Superior temporal gyrus (tissue), 1 donor: ENCODE measurements at regions not wholly inside any gene's neighbourhood (a gene's known extent, or its start where the extent isn't known, plus 50 kb on each side); places are given as distances from the start of the nearest gene placed in this dataset.

Source experiments
- DNase-seq: peaks from one replicate; pipeline ENCODE4 v3.0.0-alpha.2; 2016; ENCODE audit errors: extremely low spot score

DNA sequence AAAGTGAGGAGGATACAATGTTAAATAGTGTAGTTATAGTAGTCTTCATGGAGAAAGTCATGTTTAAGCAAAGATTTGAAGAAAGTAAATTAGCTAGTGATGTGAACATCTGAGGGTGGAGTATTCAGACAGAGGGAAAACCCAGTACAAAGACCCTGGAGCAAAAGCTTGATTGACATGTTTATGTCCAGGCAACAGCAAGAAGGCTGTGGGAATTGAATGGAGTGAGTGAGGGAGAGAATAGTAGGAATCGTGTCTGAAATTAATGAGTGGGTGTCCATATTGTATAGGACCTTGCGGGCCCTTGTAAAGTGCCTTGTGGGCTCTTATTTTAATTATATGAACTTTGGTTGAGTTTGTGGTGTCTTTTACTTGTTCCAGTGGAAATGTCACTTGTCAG, 424.1 kb upstream of the KIRREL3 start:
- no peak for DNase-seq

DNA sequence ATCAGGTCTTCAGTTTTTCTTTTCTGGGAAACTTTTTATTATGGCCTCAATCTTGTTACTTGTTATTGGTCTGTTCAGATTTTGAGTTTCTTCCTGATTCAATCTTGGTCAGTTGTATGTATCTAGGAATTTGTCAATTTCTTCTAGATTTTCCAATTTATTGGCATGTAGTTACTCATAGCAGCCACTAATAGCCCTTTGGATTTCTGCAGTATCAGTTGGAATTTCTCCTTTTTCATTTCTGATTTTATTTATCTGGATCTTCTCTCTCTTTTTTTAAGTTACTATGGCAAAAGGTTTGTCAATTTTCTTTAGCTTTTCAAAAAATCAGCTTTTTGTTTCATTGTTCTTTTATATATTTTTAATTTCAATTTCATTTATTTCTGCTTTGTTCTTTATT, 419.6 kb upstream of the KIRREL3 start:
- DNase-seq, result no peak

DNA sequence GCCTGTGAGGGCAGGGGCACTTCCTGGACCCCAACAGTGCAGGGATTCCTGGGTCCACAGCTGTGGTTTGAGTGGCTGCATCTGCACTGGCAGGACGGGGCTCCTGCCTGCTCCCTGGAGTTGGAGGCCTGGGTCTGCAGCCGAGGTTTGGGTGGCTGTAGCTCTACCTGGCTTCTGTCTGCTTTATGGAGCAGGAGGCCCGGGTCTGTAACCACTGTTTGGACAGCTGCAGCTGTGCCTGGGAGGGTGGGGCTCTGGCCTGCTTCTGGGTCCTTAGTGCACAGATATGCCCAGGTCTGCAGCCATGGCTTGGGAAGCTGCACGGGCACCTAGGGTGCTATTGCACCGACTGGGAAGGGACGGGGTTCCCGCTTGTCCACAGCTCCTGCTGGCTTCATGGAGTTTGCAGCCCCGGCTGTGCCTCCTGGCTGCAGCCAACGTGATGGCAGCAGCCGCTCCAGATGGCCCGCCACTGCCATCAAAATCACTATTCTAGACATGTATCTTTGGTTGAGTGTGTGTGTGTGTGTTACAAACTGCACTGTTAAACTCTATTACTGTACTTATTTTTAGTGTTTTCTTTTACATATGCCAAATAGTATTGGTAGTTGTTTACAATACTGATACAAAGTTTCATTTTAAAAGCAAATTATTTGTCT, 412.3 kb upstream of the KIRREL3 start:
- no peak for DNase-seq

DNA sequence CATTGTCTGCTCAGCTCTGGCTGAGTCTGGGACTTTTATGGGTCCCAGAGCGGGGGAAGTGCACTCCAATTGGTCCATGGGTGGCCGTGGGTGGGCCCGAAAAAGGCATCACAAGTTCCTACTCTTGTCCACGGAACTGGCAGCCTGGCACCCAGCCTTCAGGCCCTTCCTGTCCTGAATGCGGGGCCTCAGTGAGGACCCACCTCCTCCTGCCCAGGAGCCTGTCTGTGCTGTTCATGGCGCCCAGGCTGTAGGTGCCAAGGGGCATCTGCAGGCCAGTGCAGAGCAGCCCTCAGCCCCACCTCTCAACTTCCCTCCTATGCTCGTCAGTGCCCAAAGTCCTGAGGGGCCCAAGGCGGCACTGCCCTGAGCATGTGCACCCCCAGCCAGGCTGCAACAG, 411.7 kb upstream of the KIRREL3 start:
- DNase-seq, result no peak

DNA sequence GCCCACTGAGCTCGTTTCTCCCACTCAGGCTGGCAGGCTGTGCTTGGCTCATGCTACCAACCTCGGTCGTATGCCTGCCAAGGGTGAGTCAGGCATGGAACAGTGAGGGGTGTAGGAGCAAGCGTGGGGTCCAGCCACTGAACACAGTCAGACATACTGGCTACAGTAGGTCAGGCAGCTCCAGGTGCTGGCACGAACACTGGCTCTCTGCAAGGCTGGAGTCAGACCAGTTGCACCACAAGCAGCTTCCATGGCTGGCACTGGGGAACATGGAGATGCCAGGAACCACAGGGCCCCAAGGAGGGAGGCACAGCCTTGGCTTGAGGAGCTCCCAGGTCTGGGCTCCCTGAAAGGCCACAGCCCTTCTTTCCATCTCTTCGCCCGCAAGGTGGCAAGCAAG, 410.7 kb upstream of the KIRREL3 start:
- no peak for DNase-seq

DNA sequence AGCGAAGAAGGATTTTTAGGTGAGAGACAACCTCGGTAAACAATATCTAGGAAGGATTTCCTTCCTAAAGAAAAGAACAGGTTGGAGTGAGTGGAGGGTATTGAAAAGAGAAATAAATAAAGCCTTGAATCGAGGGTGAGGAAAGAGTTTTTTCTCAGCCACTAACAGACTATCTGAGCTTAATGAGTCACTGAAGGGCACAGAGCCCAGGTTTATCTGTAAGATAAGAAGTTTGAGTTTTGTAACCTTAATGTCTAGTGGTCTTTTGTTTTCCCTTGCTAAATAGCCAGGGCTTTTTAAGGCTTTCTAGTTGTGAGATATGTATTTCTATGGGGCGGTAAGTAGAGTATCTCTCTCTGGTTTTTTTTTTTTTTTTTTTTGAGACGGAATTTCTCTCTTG, 394.5 kb upstream of the KIRREL3 start:
- DNase-seq, result no peak

DNA sequence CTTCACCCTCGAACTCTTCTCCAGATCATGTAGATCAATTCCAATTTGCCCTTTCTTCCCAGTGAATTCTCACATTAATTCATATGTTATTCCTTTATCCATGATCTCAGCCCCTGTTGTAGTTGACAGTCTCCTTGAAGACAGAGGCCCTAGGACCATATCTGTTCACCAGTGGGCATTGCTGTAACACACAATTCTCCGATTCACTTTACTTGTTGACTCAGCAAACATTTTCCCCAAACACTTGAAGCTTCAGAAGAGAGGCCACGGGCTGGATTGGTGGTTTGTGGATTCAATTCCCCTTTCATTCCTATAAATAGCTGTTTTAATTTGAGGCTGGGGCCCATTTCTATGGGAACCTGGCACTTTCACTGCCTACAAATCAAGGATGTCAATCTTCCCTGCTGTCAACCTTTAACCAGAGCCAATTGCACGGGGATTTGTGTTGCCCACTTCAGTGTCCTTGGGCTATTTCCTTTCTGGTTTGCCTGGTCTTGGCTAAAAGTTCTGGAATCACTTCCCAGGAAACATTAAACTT, 393.0 kb upstream of the KIRREL3 start:
- DNase-seq, result no peak

DNA sequence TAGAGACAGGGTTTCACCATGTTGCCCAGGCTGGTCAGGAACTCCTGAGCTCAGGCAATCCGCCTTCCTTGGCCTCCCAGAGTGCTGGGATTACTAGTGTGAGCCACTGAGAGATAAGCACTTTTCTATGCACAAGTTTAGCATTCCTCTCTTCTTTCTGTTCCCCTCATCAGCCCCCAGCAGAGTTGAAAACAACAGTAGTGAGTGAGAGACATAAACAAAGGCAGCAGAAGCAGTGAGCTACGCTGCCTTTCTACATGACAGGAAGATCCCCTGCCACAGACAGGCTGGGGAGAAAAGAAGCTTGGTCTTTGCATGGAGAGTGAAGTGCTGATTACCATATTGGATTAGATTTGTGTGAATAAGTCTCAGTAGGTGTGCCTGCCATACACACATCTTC, 392.0 kb upstream of the KIRREL3 start:
- DNase-seq, result no peak

DNA sequence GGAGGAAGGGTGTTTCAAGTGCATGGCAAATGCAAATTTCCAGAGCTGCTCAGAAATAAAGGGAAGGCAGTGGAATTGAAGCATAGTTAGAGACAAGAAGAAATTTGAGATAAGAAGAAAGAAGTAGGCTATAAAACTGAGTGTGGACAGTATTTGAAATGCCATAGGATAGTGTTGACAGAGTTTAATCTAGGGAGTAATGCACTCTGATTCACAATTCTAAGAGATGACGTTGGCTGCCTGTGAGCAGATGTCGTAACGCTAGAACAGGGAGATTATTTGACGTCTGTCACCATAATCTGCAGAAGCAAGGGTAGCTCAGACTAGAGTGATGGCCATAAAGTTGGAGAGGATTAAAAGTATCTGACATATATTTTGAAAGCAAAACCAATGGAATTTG, 389.9 kb upstream of the KIRREL3 start:
- DNase-seq, result no peak

DNA sequence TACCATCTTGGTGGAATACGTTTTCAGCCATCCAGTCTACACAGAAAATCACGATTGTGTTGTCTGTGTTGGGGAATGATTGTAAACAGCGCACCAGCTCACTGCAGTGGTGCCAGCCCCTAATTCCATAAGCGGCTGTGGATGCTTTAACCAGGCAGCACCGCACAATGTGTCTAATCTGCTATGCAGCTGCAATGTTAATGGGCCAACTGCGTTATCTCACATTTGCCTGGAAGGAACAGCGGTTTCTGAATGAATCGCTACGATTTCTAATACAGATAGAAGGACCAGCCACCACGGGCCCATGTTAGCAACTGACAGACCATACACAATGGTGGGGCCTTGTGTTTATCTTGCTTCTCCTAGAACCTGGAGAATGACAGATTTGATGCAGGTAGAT, 384.5 kb upstream of the KIRREL3 start:
- no peak for DNase-seq

DNA sequence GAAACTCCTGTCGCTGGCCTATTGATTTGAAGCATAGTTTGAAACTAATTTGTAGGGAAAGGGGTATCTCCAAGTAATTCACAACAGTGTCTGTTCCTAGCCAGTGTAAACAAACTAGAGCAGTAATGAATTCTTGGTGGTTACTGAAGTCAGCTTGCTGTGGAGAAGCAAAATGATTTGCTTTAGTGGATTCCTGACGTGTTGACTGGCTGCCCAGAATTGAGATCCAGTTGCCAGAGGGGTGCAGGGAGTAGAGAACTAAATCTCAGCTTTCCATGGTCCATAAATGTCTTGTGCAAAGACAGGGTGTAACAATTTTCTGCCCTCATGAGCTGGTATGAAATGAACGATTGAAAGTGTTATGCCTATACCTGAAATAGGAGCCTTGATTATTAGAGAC, 382.5 kb upstream of the KIRREL3 start:
- DNase-seq, result no peak

DNA sequence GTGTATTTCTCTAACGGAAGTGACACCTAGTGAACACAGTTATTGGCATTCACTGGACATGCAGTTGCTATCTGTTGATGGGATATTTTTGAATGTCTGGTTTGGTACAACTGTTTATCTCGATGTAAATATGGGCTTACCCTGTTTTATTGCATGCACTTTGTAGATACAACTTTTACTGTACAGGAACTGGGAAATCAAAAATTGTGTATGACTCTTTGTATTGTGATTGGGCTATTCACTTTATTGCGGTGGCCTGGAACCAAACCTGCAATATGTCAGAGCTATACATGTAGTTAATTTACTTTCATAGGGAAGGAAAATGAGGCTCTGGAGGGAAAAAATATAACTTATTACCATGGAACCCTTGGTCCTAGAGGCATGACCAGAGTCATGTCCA, 380.7 kb upstream of the KIRREL3 start:
- no peak for DNase-seq

DNA sequence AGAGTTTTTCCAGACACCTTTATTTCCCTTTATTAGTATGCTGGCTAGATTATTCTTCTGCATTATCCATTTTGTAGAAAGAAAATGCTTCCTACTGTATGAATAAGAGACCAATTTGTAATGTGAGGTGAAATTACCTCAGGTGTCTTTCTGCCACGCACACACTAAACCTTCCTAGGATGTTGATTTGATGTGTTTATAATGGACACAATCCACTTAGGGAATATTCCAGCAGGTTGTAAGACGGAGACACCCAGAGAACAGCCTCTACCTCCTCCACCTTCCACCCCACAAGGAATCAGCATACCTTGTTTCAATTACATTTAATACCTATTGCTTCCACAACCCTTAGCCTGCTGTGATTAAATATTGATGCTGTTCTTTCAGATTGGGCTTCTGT, 379.1 kb upstream of the KIRREL3 start:
- DNase-seq, result no peak

DNA sequence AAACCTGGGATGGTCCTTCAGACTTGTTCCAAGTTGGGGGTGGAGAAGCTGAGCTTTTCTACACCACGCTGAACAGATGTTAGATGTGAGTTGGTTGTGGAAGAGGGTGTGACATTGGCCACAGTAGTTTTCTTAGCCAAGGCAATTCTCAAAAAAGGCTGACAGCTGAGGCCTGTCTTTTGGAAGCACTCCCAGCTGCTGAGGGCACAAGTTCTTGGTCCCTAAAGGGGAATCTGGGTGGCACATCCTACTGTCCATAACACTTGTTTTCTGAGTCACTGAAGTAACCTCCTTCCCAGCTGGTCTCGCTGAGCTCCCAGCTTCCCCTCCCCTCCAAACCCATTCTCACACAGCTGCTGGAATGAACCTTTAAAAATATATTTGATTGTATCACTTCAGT, 375.7 kb upstream of the KIRREL3 start:
- no peak for DNase-seq

DNA sequence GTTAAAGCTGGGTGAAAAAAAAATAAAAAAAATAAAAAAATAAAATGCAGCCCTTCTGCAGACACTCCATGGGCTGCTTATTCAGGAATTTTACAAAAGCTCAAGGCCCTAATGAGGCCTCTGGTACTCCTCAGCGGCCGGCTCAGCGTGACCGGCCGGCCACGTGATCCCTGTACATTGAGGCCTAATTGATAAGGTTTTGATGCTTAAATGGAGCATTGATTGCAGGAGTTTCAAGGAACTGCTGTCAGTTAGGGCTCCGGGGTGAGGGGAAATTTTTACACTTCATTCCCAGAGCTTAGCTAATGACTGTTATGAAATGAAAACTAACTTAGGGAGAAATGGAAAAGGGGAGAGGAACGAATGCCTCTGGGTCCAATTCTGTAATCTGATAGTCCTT, 368.8 kb upstream of the KIRREL3 start:
- no peak for DNase-seq

DNA sequence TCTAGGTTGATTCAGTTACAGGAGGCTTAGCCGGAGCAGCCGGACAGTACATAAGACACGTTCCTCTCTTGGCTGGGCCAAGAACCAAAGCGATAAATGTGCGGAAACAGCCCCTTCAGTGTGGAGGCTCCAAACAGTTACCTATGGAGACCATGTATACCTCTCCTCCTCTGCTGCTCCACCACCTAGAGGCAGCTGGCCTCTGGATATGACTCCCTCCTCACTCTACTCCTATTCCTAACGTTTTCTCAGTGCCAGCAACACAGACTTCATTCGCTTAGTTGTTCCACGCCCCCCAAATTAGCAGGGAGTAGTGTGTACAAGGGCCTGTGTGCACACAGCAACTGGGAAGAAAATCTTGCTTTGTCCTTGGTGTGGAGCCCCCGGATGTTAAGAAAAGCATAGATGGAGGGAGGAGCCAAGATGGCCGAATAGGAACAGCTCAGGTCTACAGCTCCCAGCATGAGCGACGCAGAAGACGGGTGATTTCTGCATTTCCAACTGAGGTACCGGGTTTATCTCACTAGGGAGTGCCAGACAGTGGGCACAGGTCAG, 362.3 kb upstream of the KIRREL3 start:
- no peak for DNase-seq

DNA sequence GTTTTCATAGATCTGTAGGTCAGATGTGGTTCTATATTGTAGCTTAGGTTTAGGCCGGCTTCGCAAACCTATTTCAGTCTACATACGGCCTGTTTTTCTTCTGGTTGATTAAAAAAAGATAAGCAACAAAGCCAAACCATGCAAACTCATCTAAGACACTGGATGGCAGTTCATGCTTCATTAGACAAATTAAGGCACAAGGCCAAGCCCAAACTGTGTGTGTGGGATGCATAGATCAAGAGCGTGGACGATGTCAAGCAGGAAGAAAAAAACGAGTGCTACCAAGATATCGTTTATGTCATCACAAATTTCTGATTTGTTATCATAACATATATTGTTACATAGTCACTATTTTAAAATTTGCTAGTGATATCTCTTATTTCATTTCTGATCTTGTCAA, 357.6 kb upstream of the KIRREL3 start:
- no peak for DNase-seq

DNA sequence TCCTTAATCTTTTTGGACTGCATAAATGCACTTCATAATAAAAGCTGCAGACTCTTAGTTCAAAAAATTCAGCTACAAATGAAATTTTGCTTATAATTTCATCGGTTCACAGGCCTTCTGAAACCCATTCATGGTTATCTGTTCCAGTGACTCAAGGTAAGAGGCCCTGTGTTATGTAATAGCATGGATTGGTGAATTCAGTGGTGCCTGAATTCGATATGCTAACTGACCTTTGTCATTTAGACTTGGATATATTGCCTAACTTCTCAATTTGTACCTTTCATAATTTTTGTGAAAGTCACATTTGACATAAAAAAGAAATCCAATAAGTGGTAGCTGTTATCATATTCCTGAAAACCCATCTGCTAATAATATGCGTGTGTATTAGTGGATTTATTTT, 349.9 kb upstream of the KIRREL3 start:
- DNase-seq, result no peak

DNA sequence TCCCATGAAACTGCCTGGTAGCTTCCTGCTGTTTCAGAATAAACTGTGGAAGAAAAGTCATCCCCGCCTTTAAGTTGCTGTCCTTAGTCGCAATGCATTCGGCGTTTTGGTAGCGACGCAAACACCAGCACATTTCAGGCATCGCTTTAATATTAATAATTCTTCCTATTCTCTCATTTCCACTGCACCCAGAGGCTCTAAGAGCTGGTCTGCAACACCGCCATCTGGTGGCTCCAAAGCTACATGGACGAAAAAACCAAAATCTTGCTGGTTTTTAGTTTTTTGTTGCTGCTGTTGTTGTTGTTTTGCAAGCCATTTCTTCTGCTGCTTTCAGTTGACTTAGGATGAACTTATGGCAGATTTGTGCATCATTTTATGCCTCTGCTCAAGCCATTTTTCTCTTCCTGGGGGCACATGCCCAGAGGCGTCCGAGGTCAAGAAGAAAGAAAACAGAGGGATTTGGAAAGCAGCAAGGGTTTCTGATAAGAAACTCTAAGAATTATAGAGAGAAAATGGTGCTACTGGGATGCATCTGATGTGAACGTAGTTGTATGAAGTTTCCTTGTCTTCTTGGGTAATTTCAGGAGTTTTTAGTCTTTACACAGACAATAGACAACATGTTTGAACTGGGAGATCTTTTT, 345.4 kb upstream of the KIRREL3 start:
- DNase-seq, result peak; percentile 83

DNA sequence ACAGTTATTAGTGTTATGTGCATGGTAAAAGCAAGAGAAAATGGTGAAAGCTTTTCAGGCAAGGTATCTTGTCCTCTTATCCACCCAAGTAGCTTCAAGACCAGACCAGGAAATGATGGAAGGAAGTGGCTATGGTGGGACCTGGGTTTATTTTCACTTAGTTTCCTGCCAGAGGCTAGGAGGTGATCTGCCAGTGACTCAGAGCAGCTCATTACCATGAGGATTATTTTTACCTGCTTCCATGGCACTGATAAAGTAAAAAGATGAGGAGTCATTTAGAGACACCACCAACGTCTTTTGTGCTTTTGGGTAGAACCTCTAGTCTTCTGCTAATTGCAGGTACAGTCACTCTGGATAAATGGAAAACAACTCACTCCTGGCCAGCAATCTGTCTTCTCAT, 339.9 kb upstream of the KIRREL3 start:
- no peak for DNase-seq

DNA sequence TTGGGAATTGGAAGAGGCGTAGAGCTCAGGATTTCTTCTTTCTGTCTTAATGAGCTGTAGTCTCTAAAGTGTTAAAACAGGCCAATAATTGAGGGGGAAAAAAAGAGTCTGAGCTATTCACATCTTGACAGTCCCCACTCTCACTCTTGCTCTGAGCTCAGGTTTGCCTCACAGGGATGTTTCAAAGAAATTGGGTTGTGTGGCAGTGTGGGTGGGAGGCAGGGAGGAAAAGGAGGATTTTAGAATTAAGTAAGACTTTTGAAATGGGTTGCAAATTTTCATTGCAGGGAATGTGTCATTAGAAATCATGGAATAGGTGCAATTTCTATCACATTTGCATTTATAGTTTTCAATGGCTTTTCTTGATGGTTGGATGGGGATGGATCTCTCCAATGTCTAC, 338.8 kb upstream of the KIRREL3 start:
- DNase-seq, result no peak

DNA sequence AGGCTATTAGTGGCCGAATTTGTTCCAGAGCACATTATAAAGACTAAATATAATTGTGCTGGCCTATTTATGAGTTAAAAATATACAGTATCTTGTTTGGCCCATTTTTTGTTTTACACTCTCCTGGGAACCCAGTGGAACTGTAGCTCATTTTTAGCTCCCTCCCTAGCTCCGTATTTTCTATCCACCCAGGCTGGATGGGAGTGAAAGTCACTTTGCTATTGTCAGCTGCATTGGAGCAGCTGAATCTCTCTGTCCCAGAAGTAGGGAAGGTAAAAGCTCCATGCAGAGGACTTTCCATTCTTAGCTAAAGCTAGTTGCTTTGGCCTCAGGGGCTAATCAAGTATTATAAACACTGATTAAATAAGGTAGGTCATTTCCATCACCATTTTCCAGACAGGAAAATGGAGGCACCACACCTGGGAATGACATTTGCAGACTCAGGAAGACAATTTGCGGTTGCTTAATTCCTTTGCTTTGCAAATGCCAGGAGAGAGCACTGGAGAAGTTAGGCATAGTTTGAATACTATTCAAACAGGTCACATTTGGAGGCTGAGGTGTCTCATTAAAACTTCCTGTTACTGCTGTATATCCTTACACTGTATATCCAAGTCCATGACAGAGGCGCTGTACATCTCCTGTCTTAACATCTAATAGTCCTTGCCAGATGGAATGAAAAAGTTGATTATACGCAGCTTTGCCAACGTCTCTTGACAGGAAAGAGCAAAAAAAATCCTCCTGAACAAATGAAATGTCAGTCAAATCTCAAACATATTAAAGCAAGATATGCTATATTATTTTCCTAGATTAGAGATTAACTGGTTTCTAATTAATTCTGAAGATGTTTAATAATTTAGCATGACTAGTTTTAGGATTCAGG, 338.1 kb upstream of the KIRREL3 start:
- DNase-seq, result no peak
